GM18511 (cell line): ENCODE measurements at regions not wholly inside any gene's neighbourhood (a gene's known extent, or its start where the extent isn't known, plus 50 kb on each side); places are given as distances from the start of the nearest gene placed in this dataset.
"Not testable (repeated sequence)": the region's sequence is repeated elsewhere in the genome, so short reads cannot be mapped to it uniquely, and the experiment has no call there.

Experiments used
- ATAC-seq: cut with Tn5 transposase; IDR thresholded peaks from one replicate; pipeline ENCODE4 v1.9.1; 2021; ENCODE audit warnings: mild to moderate bottlenecking, moderate library complexity; ENCODE audit not compliant: unreplicated experiment

DNA sequence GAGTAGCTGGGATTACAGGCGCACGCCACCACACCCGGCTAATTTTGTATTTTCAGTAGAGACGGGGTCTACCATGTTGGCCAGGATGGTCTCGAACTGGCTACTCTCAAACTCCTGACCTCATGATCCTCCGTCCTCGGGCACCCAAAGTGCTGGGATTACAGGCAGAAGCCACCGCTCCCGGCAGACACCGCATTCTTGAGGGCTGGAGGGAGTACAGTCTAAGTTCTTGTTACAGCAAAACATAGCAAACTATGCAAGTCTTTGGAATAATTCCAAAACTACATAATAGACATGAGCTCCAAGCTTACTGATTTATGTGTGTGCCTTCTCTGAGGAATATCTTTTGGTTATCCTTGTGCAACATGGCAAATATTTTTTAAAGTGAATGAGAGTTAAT is 299.1 kb upstream of the ZNF658 start:
- ATAC-seq = not testable (repeated sequence)

DNA sequence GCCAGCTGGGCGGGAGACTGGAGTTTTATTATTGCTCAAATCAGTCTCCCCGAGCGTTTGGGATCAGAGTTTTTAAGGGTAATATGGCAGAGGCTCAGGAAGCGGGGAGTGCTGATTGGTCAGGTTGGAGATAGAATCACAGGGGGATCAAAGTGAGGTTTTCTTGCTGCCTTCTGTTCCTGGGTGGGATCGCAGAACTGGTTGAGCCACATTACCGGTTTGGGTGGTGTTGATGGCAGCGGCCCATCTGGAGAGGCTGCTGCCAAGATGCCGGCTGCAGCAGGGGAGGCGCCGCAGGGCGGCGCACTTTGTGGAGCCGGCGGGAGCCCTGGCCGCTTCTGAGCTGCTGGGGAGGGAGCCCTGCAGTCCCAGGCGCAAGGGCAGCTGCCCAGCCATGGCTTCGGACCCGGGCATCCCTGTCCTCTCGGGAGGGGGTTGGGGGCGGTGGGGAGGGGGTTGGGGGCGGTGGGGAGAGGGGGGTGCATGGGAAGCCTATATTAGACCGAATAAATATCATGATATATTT is 268.9 kb upstream of the ZNF658 start:
- ATAC-seq = not testable (repeated sequence)

DNA sequence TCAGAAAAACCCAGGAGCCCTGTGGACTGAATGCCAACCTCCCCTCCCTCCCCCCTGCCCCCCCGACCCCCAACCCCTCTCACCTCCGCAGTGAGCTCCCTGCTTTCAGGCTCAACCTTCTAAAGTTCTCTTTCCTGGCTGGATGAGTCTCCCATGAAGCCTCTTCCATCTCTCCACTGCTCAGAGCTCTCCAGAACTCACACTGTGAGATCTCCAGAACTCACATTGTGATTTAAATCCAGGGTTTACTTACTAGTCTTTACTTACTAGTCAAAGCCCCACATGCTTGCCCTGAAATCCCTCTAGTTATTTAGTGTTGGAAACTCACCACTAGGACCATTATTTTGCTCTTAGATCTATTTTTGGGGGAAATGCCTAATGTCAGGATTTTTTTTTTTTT is 252.8 kb upstream of the ZNF658 start:
- not testable (repeated sequence) for ATAC-seq

DNA sequence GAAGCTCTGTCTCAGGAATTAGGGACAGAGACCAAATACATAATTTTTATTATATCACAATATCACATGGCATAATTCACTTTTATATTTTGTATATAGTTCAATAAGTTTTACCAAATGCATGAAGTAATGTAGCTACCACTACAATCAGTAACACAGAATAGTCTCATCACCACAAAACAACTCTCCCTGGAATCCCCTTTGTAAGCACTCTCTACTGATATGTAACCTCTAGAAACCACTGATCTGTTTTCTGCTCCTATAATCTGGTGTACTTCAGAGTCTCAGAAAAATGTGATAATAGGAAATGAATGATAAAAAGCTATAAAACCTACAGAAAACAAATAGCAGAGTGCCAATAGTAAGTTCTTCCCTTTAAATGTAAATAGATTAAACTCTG is 210.3 kb upstream of the ZNF658 start:
- ATAC-seq = not testable (repeated sequence)

DNA sequence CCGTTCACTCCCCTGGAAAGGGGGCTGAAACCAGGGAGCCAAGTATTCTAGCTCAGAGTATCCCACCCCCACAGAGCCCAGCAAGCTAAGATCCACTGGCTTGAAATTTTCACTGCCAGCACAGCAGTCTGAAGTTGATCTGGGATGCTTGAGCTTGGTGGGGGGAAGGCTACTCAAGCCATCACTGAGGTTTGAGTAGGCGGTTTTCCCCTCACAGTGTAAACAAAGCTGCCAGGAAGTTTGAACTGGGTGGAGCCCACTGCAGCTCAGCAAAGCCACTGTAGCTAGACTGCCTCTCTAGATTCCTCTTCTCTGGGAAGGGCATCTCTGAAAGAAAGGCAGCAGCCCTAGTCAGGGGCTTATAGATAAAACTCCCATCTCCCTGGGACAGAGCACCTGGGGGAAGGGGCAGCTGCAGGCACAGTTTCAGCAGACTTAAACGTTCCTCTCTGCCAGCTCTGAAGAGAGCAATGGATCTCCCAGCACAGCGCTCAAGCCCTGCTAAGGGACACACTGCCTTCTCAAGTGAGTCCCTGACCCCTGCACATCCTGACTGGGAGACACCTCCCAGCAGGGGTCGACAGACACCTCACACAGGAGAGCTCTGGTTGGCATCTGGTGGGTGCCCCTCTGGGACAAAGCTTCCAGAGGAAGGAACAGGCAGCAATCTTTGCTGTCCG is 204.8 kb upstream of the ZNF658 start:
- peak; percentile 77 for ATAC-seq

DNA sequence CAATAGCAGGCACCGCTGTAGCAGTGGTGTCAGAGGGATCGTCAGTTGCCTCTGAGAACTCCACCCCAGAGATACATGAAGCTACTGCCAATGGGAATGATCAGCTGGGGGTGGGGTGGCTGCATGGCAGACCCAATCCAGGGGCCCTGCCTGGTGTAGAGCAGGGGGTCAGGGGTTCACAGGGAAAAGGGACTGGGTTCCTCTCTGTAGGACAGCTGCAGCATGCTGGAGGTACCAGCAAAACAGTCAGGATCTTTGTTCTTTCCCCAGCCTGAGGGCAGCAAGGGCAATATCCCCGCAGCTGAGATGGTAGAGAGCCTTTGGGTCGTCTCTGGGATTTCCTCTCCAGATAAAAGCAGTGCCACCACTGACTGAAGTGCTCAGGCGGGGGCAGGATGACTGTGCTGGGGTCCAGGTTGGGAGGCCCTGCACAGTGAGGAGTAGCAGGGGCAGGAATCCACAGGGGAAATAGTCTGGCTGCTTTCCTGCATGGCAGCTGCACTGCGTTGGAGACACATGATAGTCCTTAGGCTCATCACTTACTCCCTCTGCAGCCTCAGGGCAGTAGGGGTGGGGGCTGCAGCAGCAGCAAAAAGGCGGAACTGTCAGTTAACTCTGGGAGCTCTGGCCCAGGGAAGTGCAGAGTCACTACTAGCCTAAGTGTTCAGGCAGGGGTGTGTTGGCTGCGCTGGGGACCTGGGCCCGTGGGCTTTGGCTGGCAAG is 203.0 kb upstream of the ZNF658 start:
- not testable (repeated sequence) for ATAC-seq

DNA sequence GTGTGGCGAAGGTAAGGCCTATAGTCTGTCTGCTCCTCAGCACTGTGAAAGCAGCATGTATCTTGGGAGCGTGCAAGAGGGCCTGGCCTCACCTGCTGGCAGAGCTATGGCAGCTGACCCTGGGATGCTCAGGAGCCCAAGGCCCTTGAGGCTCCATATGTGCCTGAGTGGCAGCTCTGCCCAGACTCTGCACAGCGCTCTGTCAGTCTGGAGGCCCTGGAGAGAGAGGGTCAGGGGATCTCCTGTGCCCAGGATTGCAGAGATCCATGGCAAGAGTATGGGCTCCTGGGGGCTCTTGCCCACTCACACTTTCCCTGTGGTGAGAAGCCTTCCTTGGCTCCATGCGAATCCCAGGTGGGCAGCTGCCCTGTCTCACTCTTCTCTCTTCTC is 202.5 kb upstream of the ZNF658 start:
- not testable (repeated sequence) for ATAC-seq

DNA sequence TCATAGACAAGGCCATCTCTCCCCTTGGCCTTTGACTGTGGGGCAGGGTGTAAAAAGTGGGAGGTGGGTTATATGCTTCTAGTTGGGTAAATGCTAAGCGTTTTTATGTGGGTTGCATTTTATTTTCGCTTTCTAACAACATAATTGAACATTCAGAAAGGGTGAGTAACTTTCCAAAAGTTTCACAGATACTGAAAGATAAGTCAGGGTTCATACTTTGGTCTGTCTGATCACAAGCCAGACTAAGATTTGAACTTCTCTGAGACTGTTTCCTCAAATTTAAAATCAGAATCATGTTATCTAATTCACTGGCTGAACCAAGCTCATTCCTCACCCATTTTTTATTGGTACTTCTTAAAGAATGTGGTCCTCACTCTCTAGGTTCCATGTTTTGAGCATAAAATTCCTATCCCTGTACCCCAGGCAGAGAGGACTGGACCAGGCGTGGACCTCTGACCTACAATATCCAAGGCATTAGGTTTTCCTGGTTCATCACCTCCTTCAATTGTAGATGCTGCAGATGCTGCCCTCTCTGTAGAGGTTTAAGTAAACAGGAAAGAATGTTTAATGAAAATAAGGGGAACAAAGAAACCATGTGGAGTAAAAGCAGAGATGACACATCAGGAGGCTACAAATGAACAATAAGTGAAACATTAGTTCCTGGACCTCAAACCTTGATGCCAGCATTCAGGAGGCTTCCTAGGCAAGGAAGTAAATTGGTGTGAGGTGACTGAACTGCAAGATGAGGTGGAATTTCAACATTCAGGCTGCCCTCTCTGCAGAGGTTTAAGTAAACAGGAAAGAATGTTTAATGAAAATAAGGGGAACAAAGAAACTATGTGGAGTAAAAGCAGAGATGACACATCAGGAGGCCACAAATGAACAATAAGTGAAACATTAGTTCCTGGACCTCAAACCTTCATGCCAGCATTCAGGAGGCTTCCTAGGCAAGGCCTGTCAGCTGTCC is 198.8 kb upstream of the ZNF658 start:
- peak; percentile 53 for ATAC-seq

DNA sequence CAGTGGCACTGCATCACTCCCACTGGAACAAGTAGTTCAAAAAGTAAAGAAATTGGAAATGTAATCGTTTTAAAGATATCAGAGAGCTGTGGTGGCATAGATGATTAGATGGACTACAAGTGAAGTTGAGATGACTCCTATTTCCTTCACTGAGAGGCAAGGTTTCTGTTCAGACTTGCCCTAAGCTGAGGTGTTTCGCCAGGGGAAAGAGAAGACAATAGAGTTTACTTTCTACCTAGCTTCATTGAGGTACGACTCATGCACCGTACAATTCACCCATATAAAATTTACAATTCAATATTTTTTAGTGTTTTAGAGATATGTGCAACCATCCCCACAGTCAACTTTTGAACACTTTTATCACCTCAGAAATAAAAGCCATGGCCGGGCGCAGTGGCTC is 189.0 kb upstream of the ZNF658 start:
- not testable (repeated sequence) for ATAC-seq

DNA sequence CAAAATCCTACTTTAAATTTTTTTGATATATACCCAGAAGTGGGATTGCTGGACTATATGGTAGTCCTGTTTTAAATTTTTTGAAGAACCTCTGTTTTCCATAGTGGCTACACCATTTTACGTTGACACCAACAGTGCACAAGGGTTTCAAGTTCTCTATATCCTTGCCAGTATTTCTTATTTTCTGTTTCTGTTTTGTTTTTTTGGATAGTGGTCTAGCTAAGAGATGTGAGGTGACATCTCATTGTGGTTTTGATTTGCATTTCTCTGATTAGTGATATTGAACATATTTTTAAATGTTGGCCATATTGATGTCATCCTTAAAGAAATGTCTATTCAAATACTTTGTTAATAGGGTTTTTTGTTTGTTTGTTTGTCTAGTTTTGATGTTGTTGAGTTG is 187.7 kb upstream of the ZNF658 start:
- ATAC-seq = peak; percentile 76

DNA sequence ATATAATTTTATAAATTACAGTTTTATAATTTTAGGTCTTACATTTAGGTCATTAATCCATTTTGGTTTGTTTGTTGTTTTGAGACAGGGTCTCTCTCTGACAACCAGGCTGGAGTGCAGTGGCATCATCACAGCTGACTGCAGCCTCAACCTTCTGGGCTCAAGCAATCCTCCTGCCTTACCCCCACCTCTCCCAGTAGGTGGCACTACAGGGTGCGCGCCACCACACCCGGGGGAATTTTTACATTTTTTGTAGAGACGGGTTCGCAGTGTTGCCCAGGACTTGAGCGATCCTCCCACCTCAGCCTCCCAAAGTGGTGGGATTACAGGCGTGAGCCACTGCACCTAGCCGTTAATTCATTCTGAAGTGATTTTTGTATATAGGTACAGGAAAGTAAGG is 187.0 kb upstream of the ZNF658 start:
- ATAC-seq = not testable (repeated sequence)

DNA sequence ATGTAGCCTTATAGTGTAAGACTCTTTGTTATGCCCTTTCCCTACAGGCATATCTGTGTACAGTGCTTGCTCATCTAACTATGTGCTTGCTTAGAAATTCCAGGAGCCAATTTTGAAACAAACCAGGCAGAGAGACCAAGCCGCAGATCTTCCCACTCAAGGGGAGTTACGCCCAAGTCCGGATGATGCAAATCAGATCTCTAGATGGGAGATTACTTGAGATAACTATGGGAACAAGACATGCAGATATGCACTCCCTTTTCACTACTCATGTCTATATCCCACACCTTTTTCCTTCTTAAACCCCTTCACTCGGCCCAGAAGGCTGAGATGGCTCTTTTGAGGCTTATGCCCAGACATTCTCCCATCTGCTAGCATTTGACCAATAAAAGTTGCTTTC is 179.7 kb upstream of the ZNF658 start:
- not testable (repeated sequence) for ATAC-seq

DNA sequence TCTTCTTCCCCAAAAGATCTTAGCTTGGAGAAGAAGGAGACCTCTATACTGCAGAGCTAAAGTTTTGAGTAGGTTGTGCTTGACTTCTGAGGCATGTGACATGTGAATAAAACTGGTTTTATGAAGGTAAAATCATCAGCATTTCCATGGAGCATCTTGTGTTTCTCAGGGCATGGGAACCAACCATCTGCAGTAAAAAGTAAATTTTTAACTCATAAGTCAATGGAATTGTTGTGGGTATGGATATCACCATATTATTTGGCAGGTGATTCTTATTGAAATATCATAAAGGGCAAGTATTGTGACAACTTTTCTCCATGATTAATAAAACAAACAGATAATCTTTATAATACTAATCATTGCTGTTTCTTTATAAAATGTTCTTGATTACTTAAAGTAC is 173.0 kb upstream of the ZNF658 start:
- ATAC-seq = not testable (repeated sequence)

DNA sequence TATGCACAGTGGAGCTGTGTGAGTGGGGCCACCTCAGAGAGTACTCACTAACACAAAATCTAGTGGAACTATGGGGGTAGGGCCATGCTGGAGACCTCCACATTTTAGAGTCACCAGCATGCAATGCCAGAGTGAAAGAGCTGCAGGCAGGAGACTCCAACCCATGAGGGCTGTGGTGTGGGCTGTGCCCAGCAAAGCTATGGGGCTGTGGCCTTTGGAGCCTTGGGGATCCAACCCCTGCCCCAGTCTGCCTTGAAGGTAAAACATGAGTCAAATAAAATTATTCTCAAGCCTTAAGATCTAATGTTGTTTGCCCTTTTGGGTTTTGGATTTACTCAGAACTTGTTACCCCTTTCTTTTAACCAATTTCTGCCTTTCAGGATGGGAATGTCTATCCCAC is 163.8 kb upstream of the ZNF658 start:
- not testable (repeated sequence) for ATAC-seq

DNA sequence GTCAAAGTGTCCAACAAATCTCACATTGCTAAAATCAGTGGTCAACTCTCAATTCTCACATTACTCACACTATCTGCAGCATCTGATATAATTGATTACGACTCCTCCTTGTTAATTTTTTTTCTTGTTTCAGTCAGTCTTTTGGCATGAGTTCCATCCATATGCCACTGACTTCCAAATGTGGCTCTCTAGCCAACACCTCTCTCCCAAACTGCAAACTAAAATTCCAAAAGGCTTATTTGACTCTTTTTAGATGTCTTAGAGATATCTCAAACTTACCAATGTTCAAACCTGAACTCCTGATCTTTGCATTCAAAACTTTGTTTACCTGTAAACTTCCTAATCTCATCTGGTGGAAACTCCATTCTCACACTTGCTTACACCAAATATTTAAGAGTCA is 162.1 kb upstream of the ZNF658 start:
- ATAC-seq = not testable (repeated sequence)

DNA sequence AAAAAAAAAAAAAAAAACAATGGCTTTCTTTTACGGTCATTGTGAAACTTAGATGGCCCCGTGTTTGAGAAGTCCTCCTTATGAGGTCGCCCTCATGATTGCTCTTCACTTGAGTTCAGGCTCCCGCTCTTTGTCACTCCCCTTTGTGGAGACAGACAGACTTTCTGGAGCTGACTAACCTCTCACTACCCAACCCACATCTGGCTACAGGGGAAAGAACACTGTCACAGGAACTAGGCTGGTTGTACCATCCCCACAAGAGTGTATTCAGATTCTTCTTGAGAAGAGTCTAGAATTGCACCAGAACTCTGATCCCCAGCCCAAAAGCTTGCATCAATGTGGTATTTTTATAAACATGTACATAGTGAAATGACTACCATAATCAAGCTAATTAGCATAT is 160.4 kb upstream of the ZNF658 start:
- ATAC-seq = not testable (repeated sequence)

DNA sequence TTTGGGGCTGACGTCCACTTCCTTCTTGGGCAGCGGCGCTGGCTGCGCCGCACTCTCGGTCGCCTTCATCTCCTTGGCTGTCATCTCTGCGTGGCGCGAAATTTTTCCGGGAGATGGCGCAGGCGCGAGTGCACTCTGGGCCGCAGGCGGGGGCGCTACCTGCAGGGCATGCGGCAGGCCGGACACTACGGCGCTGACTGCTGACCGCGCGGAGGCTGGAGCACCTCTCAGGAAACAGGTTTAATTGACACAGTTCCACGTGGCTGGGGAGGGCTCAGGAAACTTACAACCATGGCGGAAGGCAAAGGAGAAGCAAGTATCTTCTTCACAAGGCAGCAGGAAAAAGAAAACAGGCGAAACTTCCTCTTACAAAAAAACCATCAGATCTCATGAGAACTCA is 154.7 kb upstream of the ZNF658 start:
- not testable (repeated sequence) for ATAC-seq

DNA sequence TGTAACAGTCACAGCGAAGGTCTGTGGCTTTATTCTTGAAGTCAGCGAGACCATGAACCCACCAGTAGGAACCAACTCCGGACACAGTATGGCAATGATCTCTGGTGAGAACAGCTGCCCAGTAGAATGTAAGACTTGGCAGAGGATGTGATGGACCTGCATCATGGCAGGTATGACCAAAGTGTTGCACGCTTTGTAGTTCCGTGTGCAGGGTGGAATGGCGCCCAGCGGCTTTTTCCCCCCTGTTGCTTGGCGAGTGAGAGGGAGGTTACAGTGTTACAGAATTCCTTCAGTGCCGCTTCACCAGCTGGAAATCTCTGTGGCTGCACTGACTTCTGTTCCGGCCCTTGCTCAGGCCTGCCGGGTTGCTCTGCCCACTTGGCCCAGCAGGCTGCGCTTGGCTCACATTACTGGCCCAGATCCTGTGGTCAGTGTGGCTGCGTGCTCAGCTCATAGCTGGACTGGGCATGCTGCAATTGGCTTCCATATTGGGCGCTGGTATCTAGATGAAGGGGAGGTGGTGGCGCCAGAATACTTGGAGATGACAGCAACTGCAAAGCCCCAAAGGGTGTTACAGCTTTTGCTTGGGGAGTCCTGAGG is 148.1 kb upstream of the ZNF658 start:
- not testable (repeated sequence) for ATAC-seq

DNA sequence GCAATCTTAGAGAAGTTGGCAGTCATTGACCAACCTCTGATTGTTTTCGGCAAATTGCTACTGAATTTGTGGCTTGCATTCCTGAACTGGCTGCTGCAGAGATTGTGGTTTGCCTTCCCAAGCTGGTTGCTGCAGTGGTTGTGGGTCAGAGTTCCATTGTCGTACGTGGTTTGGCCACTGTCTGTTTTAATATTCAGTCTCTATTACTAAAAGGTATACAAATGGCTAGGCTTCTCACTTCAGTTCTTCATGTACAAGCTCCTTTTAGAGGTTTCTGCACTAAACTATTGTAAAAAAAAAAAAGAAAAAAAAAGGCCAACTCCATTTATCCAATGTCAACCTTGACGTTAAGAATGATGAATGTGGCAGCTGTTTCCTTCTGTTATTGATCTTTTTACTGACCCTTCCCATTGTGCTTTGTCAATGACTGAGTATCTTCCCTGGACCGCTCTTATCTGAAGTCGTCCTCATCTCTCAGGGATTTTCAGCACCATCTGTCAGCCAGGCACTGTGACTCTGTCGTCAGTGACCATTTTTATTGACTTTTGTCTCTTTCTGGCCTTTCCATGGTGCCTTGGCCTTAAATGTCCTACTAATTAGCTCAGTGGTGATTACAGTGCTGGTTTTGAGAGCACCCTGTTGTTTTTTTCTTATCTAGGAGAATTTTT is 140.6 kb upstream of the ZNF658 start:
- ATAC-seq = not testable (repeated sequence)
